IPS DF 19.7 (cell line): ENCODE measurements at regions not wholly inside any gene's neighbourhood (a gene's known extent, or its start where the extent isn't known, plus 50 kb on each side); places are given as distances from the start of the nearest gene placed in this dataset.
"Not testable (repeated sequence)": the region's sequence is repeated elsewhere in the genome, so short reads cannot be mapped to it uniquely, and the experiment has no call there.

Experiments used
- DNase-seq: peaks from one replicate; pipeline ENCODE4 v3.0.0-alpha.2; 2013; ENCODE audit warnings: low read depth, low spot score

GRCh38 chr2:111365986-111366640 is 245.4 kb downstream of the BCL2L11 start:
- not testable (repeated sequence) for DNase-seq

GRCh38 chr2:111366641-111367029 is 245.9 kb downstream of the BCL2L11 start:
- not testable (repeated sequence) for DNase-seq

GRCh38 chr2:111367080-111367479 is 246.4 kb downstream of the BCL2L11 start:
- not testable (repeated sequence) for DNase-seq

DNA sequence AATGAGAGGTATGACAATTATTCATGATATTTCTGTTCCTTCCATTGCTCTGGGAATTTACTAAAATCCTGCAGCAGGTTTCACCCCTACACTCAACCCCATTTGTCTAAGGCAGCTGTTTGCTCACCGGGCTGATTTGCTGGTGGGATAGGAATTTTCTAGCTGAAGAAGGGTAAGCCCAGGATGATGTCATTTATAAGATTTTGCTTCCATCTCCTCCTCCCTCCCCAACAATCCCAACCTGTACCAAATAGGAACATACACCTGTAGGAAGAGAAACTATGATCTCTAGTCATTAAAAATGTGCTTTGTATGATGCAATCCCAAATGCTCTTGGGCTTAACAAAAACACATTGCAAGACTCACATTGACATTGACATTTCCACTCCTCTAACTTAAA is 247.2 kb downstream of the BCL2L11 start:
- DNase-seq, result not testable (repeated sequence)

DNA sequence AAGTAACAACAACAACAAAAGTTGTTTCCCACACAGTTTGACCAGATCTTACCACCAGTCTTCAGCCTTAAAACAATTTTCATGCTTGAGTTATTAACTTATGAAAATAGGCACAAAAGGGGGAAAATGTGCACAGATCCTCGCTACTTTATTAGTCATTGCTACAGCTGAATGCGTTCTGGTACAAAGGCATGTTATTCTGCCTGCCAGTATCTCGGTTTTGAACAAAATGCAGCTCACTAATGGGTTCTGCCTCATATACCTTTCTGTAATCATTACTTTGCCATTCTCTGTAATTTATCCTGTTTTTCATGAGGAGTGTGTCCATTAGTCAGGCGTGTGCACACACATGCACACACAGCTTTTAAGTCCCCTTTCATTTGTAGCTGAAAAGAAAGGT is 247.6 kb downstream of the BCL2L11 start:
- not testable (repeated sequence) for DNase-seq

GRCh38 chr2:111373060-111373459 is 252.3 kb downstream of the BCL2L11 start:
- DNase-seq, result not testable (repeated sequence)

DNA sequence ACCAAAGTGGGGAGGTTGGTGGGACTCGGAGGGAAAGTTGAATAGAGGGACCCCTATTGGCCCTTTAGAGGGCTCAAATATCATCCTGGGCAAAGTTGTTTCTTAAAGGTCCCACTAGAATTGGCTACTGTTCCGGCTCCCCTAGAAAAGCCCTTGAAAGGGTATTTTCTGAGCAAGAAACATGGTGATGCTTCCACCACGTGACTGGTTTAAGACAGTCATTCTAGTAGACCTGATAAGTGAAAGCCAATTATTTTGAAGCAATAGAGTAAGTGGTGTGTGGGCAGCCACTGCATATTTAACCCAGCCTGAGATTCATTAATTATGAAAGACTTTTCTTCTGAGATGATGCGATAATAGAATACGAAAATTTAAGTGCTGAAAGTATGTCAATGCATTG is 253.3 kb downstream of the BCL2L11 start:
- DNase-seq, result not testable (repeated sequence)

- DNase-seq, result not testable (repeated sequence)
These were observed 254.0 kb downstream of the BCL2L11 start for GRCh38 chr2:111374734-111375133.

DNA sequence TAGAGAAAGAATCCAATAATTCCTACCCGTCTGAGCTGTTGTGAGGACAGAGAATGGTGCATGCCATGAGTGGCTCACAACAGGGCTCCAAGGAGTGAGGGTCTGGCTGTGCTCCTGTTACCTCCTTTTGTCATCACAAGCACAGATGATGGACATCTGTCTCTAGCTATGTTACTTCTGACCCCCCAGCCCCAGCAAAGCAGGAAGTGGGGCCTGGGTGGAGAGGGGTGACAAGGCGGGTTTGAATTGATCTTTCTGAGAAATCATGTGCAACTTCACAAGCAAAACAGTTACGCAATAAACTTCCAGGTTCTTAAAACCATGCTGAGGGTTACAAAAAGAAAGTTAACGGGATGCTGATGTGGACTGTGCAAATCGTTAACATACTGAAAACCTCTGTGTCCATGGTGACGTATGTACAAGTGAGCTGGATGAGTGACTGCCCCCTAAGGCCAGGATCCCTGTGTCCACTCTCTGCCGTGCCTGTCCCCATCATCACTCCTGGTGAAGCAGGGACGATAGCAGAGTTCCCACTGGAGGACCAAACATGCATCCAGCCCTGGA is 254.7 kb downstream of the BCL2L11 start:
- not testable (repeated sequence) for DNase-seq

DNA sequence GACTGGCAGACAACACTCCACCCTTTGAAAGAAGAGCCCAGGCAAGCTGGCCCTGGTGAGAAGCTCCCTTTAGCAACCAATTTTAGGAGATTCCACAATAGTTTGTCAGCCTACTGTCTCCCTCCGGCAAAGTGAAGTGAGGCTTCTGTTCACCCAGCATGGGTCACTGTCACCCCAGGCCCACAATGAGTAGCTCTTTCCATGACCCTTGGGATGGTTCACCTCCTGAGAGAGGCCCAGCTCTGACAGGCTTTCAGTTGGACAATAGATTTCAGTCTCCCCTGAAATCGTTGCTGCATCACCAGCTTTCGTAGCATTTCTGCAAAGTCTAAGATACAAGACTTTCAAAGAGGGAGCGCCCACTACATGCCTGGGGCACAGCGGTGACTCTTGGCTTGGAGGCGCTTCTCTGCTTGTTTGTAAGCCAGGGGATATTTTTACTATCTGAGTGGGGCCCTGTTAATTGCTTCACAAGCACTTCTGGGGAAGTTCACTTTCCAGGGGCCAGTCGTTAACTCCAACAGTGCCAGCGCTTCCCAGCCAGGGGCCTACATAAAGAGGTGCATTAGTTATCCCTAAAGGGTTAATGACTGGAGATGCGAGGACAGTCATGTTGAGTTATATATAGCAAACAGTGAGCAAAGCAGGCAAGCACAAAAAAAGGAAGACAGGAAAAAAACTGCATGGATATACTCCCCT is 255.7 kb downstream of the BCL2L11 start:
- DNase-seq, result not testable (repeated sequence)

- not testable (repeated sequence) for DNase-seq
These were observed 256.2 kb downstream of the BCL2L11 start for GRCh38 chr2:111376971-111377352.

DNA sequence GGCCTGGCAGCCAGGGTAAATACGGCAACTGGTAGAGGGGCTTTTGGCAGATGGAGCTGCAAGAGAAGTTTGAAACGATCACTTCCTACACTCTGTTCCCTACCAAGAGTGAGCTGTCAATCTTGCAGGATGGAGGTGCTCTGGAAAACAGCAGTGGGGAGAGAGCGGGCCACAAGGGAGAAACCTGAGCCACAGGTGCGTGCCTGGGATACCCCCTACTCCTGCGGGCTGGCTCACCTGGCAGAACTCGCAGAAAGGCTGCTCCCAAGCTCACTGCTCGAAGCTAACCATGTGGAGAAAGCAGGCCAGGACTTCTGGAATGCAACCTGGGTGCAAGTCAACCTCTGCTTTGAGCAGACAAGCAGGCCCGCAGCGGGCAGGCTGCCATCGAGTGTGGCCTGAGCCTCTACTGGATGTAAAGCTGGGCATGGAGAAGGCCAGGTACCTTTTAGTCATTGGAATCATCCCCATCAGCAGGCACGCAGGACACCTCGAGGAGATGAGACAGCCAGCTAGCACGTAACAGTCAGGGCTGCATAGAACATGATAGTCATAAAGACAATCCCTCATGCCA is 256.8 kb downstream of the BCL2L11 start:
- DNase-seq, result not testable (repeated sequence)

DNA sequence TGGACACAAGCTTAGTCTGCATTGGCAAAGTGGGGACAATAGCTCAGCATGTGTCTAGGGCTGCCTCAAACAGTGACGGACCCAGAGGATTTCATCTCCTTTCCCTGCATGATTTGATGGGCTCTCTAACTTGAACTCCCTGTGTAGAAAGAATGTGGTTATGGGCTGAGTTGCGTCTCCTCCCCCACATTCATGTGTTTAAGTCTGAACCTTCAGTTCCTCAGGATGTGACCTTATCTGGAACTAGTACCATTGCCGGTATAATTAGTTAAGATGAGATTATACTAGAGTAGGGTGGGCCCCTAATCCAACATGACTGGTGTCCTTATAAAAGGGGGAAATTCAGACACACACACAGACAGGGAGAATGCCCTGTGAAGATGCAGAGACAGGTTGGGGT is 257.6 kb downstream of the BCL2L11 start:
- DNase-seq, result not testable (repeated sequence)

- DNase-seq, result not testable (repeated sequence)
These were observed 260.2 kb downstream of the BCL2L11 start for GRCh38 chr2:111380733-111381439.

- DNase-seq, result not testable (repeated sequence)
These were observed 261.0 kb downstream of the BCL2L11 start for GRCh38 chr2:111381530-111382306.

DNA sequence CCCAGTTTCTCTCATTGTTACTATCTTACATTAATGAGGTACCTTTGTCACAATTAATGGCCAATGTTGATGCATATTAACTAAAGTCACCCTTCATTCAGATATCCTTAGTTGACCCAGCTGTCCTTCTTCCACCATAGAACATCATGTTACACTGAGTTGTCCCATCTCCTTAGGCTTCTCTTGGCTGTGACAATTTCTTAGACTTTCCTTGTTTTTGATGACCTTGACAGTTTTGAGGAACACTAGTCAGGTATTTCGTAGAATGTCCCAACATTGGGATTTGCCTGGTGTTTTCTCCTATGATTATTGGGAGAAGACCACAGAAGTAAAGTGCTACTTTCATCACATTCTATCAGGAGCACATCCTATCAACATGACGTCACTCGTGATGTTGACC is 261.8 kb downstream of the BCL2L11 start:
- DNase-seq, result not testable (repeated sequence)

- DNase-seq, result not testable (repeated sequence)
These were observed 262.6 kb downstream of the BCL2L11 start for GRCh38 chr2:111383311-111383710.

DNA sequence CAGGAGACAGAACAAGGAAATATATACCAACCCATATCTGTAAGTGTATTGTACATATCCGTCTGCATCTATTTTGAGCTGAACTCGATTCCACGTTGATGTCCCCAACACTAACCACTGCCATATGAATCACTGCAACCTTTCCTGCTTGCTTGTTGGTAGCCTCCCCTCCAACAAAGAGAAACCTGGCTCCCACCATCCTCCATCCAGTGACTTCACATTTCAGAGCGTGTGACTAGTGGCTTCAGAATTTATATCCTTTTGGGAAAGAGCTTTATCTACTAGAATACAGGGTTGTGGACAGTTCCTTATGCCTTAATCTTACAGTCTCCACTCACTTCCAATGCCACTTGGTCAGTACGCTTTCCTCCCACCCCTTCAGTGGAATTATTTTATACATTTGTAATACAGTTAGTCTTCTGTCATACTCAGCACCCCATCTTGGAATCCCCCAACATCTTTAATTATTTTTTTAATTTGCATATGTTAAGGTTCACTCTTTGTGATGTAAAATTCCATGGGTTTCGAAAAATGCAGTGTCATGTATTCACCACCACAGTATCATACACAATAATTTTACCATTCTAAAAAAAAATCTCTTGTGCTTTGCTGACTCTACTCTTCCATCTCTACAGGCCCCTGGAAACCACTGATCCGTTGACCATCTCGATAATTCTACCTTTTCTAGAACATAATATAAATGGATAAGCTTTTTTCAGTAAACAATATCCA is 264.7 kb downstream of the BCL2L11 start:
- DNase-seq, result not testable (repeated sequence)

- not testable (repeated sequence) for DNase-seq
These were observed 269.9 kb downstream of the BCL2L11 start for GRCh38 chr2:111390605-111391004.
